ENCODE measurements at regions not wholly inside any gene's neighbourhood (a gene's known extent, or its start where the extent isn't known, plus 50 kb on each side); places are given as distances from the start of the nearest gene placed in this dataset.

GRCh38 chr7:149621776-149622175 is 124.2 kb upstream of the ZNF746 start:
- TF ChIP-seq, protein P1, sequence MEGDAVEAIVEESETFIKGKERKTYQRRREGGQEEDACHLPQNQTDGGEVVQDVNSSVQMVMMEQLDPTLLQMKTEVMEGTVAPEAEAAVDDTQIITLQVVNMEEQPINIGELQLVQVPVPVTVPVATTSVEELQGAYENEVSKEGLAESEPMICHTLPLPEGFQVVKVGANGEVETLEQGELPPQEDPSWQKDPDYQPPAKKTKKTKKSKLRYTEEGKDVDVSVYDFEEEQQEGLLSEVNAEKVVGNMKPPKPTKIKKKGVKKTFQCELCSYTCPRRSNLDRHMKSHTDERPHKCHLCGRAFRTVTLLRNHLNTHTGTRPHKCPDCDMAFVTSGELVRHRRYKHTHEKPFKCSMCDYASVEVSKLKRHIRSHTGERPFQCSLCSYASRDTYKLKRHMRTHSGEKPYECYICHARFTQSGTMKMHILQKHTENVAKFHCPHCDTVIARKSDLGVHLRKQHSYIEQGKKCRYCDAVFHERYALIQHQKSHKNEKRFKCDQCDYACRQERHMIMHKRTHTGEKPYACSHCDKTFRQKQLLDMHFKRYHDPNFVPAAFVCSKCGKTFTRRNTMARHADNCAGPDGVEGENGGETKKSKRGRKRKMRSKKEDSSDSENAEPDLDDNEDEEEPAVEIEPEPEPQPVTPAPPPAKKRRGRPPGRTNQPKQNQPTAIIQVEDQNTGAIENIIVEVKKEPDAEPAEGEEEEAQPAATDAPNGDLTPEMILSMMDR (IDR thresholded peaks at IDR 0.05 in 8 of 11, conservative IDR thresholded peaks at IDR 0.05 in 3 of 11): no peak
- TF ChIP-seq POLR2A (IDR thresholded peaks at IDR 0.05): no peak

All from spleen (tissue), 7 donors.